Tibial artery (tissue), 4 donors: ENCODE measurements at regions not wholly inside any gene's neighbourhood (a gene's known extent, or its start where the extent isn't known, plus 50 kb on each side); places are given as distances from the start of the nearest gene placed in this dataset.

Experiments
- DNase-seq, 2 donors: peaks; one replicate each; pipeline ENCODE4 v3.0.0-alpha.2; 2019
- H3K27ac ChIP-seq, 2 donors: fragments of 200-600 bp; sonication (generic) in 1 of 2; 1 replicate in 1 of 2; 2 replicates in 1 of 2; pipeline ENCODE4 v1.5.1; 2018 to 2019; ENCODE audit warnings: mild to moderate bottlenecking in 1 of 2
- H3K27me3 ChIP-seq, 2 donors: fragments of 200-600 bp; sonication (generic) in 1 of 2; one replicate each; pipeline versions ENCODE4 v1.5.1 to v1.6.0; 2016 to 2019
- H3K36me3 ChIP-seq, 3 donors: fragments of 200-600 bp; sonication (generic) in 2 of 3; one replicate each; pipeline ENCODE4 v1.5.1; 2016 to 2019; ENCODE audit warnings: mild to moderate bottlenecking in 2 of 3
- H3K4me1 ChIP-seq, 4 donors: fragments of 200-600 bp; sonication (generic) in 2 of 4; 1 replicate in 3 of 4; 2 replicates in 1 of 4; pipeline ENCODE4 v1.5.1; 2016 to 2019
- H3K4me3 ChIP-seq, 2 donors: fragments of 200-600 bp; sonication (generic) in 1 of 2; 1 replicate in 1 of 2; 2 replicates in 1 of 2; pipeline ENCODE4 v1.5.1; 2018 to 2019; ENCODE audit warnings: mild to moderate bottlenecking in 2 of 2
- H3K9me3 ChIP-seq, 3 donors: fragments of 200-600 bp; sonication (generic) in 1 of 3; one replicate each; pipeline ENCODE4 v1.5.1; 2016 to 2019
- intact Hi-C: fragments of 100-400 bp; cut with DNase I; formaldehyde crosslinking; loops from one replicate; pipeline ENCODE4 v1.15.0; 2023; ENCODE audit warnings: low total_unique reads
- TF ChIP-seq, protein P1 (sequence below), 2 experiments: fragments of 200-600 bp in 1 of 2; fragments of 450-650 bp in 1 of 2; IDR thresholded peaks; one replicate each; pipeline ENCODE4 v1.5.1; 2017 to 2019; ENCODE audit warnings: antibody characterized with exemption in 2 of 2, mild to moderate bottlenecking in 1 of 2, moderate library complexity in 1 of 2

DNA sequence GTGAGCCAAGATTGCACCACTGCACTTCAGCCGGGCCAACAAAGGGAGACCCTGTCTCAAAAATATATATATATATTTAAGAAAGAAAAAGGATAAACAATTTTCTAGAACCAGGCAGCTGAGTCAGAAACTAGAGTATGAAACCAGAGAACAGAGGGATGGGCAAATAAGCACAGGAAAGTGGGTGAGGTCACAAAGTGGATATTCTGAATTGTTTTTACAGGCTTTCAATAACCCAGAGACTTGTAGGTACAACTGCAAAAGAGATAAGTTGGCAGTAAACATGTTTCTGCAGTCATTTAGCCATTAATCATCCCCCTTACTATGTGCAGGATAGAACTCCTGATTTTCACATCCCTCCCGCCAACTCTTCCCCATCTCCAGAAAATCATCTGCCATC lies 94.2 kb downstream of the BTG1 start:
- H3K9me3 ChIP-seq, result no peaks in the 10 kb centered on the region
- H3K4me3 ChIP-seq, result no peak overlapping the region
- no peaks in the 10 kb centered on the region for H3K27me3 ChIP-seq
- peaks cover 0 to 18% (median 8%) of the 10 kb centered on the region in 4 donors for H3K4me1 ChIP-seq
- no peak for DNase-seq
- TF ChIP-seq, protein P1, sequence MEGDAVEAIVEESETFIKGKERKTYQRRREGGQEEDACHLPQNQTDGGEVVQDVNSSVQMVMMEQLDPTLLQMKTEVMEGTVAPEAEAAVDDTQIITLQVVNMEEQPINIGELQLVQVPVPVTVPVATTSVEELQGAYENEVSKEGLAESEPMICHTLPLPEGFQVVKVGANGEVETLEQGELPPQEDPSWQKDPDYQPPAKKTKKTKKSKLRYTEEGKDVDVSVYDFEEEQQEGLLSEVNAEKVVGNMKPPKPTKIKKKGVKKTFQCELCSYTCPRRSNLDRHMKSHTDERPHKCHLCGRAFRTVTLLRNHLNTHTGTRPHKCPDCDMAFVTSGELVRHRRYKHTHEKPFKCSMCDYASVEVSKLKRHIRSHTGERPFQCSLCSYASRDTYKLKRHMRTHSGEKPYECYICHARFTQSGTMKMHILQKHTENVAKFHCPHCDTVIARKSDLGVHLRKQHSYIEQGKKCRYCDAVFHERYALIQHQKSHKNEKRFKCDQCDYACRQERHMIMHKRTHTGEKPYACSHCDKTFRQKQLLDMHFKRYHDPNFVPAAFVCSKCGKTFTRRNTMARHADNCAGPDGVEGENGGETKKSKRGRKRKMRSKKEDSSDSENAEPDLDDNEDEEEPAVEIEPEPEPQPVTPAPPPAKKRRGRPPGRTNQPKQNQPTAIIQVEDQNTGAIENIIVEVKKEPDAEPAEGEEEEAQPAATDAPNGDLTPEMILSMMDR (IDR thresholded peaks at IDR 0.05), result no peak
- H3K27ac ChIP-seq, result no peak overlapping the region
- no peaks in the 10 kb centered on the region for H3K36me3 ChIP-seq
- intact Hi-C loops, result no loop called here

DNA sequence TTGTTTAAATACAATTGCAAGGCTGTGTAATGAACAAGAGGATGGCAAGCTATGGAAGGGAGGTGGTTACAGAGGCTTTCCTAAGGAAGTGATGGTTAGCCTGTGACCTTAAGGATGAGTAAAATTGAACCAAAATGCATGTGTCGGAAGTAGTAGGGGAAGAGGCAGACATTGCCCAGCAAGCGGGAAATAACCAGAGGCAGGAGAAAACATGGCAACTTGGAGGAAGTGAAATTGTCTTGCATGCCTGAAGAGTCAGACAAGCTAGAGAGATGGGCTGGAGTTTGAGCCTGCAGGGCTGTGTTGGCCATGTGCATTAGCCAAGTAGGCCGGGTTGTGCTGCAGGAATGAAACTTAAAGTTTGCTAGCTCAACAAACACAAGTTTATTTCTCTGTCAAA lies 96.2 kb downstream of the BTG1 start:
- TF ChIP-seq, protein P1 (IDR thresholded peaks at IDR 0.05), result no peak
- Histone ChIP-seq H3K27me3 (no peaks in the 10 kb centered on the region), H3K27ac (no peak overlapping the region), H3K4me1 (peaks cover 0 to 22% (median 8%) of the 10 kb centered on the region in 4 donors), H3K9me3 (no peaks in the 10 kb centered on the region), H3K36me3 (no peaks in the 10 kb centered on the region), H3K4me3 (no peak overlapping the region)
- intact Hi-C loops, result no loop called here
- DNase-seq, result no peak

DNA sequence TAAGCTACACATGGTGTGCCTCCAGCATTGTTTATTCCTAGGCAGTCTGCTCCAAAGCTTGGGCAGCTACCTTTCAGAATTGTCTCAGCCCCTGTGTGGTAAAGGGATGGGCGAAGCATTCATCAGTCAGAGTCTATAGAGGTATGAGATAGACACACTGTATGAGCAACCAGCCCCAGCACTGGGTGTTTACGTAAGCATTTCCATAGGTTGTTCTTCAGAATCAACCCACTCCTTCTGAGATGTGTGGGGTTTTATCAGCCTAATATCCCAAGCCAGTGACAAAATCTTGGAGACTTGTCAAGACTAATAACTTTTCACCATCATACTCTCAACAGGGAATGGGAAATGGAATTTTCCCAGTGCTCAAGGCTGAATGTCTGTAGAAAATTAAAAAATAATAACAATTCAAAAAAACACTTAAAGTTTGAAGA lies 98.2 kb downstream of the BTG1 start:
- TF ChIP-seq, protein P1 (IDR thresholded peaks at IDR 0.05), result no peak
- no peaks in the 10 kb centered on the region for H3K27me3 ChIP-seq
- H3K36me3 ChIP-seq, result no peaks in the 10 kb centered on the region
- no peaks in the 10 kb centered on the region for H3K9me3 ChIP-seq
- H3K4me1 ChIP-seq, result peaks cover 0 to 22% (median 8%) of the 10 kb centered on the region in 4 donors
- H3K27ac ChIP-seq, result peak overlapping the region in 1 of 2 donors; percentile 31
- H3K4me3 ChIP-seq, result no peak overlapping the region
- no peak for DNase-seq
- intact Hi-C loops, result no loop called here

DNA sequence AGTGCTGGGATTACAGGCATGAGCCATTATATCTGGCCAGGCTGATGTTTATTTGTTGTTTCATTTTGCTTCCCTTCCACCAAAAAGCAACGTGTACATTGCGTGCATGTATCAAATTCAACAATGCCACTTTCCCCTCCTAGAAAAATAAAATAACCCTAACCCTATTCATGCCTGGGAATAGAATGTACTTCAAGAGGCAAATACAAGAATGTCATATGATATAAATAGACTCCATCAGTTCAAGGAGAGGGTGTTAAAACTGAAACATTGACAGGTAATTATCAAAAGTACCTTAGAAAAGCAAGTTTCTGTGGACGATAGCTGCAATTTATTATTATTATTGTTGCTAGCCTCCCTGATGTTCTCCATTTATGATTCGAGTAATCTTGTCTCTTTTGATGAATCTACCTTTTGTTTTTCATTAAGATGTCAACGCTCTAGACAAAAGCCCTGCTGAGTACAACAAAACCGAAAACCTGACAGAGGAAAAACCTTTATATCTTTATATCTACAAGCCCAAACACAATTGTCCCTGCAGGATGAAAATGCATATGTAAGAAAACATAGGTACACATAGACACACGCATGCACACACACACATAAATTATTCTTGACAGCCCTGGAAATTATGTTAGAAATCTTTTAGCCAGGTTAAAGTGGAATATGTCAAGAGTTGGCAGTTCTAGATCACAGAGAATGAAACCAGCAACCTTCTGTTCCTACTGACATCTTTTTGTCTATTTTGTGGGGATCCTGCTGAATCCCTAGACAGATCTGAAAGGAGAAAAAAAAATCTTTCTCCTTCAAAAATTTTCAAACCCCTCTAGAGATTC lies 98.9 kb downstream of the BTG1 start:
- no peak for DNase-seq
- Histone ChIP-seq H3K9me3 (no peaks in the 10 kb centered on the region), H3K27ac (peak overlapping the region in 1 of 2 donors; percentile 31), H3K4me1 (peaks cover 0 to 22% (median 8%) of the 10 kb centered on the region in 4 donors), H3K27me3 (no peaks in the 10 kb centered on the region), H3K4me3 (no peak overlapping the region), H3K36me3 (no peaks in the 10 kb centered on the region)
- TF ChIP-seq, protein P1 (IDR thresholded peaks at IDR 0.05), result no peak
- intact Hi-C loops, result no loop called here

DNA sequence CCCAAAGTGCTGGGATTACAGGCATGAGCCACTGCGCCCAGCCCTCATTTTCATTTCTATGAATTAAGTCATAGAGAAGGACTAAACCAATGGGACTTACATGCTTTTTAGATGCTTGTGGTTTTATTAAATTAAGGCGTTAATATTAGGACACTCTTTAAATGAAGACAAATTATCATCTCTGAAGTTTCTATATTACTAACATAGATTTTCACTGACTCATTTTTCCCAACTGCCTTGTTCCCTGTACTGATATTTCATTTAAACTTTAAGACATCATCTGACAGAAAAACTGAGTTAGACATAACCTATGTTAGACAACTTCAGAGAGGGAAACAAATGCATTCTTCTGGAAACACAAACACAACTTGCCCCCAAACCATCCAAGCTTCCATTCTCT lies 99.8 kb downstream of the BTG1 start:
- TF ChIP-seq, protein P1 (IDR thresholded peaks at IDR 0.05), result no peak
- H3K9me3 ChIP-seq, result no peaks in the 10 kb centered on the region
- H3K4me3 ChIP-seq, result no peak overlapping the region
- no peaks in the 10 kb centered on the region for H3K36me3 ChIP-seq
- intact Hi-C loops, result no loop called here
- no peaks in the 10 kb centered on the region for H3K27me3 ChIP-seq
- no peak for DNase-seq
- no peak overlapping the region for H3K27ac ChIP-seq
- peaks cover 0 to 22% (median 8%) of the 10 kb centered on the region in 4 donors for H3K4me1 ChIP-seq
